Stomach smooth muscle (tissue), 2 donors: ENCODE measurements at regions not wholly inside any gene's neighbourhood (a gene's known extent, or its start where the extent isn't known, plus 50 kb on each side); places are given as distances from the start of the nearest gene placed in this dataset.

ENCODE experiments used
- H3K27ac ChIP-seq: one replicate; pipeline ENCODE4 v1.7.0; 2013; ENCODE audit warnings: mild to moderate bottlenecking, low read length, inconsistent platforms
- H3K27me3 ChIP-seq, 2 donors: one replicate each; pipeline ENCODE4 v1.7.0; 2013; ENCODE audit warnings: low read length in 2 of 2; ENCODE audit not compliant: insufficient read depth in 2 of 2, control insufficient read depth in 1 of 2
- H3K36me3 ChIP-seq, 2 donors: one replicate each; pipeline ENCODE4 v1.7.0; 2013; ENCODE audit warnings: low read length in 2 of 2; ENCODE audit not compliant: control insufficient read depth in 2 of 2, insufficient read depth in 2 of 2
- H3K4me1 ChIP-seq: one replicate; pipeline ENCODE4 v1.7.0; 2013; ENCODE audit warnings: low read length; ENCODE audit not compliant: control insufficient read depth, insufficient read depth
- H3K4me3 ChIP-seq, 2 donors: one replicate each; pipeline ENCODE4 v1.7.0; 2013; ENCODE audit warnings: low read length in 2 of 2
- H3K9ac ChIP-seq, 2 donors: one replicate each; pipeline ENCODE4 v1.7.0; 2013; ENCODE audit warnings: low read length in 2 of 2, mild to moderate bottlenecking in 1 of 2
- H3K9me3 ChIP-seq, 2 donors: one replicate each; pipeline ENCODE4 v1.7.0; 2013; ENCODE audit warnings: low read length in 2 of 2; ENCODE audit not compliant: control insufficient read depth in 2 of 2
- donor health status: healthy.
- donor health status: Pancreatic carcinoma.

DNA sequence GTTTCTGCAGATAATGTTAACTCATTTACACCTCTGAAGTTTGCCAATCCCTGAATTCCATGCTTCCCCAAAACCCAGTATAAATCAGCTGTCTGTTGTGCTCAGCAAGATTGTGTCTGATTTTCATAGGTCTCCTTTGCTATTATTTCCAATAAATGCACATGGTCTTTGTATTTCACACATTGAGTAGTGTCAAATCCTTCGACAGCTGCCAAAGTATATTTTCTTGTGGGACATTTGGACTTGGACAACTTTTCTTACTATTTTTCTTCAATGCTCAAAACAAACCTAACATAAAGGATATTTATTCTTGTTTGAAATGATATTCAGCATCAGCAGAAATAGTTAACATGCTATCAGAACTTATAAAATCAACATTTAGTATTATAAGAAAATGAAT, 406.1 kb upstream of the OR4E1 start:
- Histone ChIP-seq H3K4me3 (no peak overlapping the region), H3K27ac (no peak overlapping the region), H3K9me3 (no peaks in the 10 kb centered on the region), H3K36me3 (no peaks in the 10 kb centered on the region), H3K4me1 (no peaks in the 10 kb centered on the region), H3K9ac (no peak overlapping the region), H3K27me3 (no peaks in the 10 kb centered on the region)

DNA sequence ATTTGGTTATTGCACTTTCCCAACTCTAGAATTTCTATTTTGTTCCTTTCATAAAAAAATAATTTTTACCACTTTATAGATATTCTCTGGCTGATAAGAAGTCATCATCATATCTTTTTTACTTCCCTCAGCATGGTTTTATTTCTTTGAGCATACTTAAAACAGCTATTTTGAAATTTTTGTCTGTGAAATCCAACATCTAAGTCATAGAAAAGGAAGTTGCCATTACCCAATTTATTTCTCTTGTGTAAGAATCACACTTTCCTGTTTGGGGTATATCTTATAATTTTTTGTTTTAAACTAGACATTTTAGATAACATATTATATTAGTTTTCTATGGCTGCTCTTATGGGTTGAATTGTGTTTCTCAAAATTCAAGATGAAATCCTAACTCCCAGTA, 400.2 kb upstream of the OR4E1 start:
- no peak overlapping the region for H3K4me3 ChIP-seq

DNA sequence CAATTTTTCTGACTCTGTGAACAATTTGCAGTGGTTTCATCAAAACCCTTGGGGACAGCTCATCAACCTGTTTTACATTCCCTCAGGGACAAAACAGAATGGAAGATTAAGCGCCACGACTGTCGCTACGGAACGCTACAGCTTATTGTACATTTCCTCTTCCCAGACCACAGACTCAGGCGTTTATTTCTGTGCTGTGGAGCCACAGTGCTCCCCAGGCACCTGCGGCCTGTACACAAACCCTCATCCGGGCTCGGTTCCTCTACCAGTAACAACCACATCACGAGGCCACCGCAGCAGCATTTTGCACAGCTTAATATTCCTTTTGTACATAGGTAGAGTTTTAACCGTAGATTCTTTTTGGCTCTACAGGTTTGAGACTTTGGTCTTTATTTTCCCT, 397.4 kb upstream of the OR4E1 start:
- Histone ChIP-seq H3K27ac (no peak overlapping the region), H3K27me3 (no peaks in the 10 kb centered on the region), H3K36me3 (no peaks in the 10 kb centered on the region), H3K4me1 (no peaks in the 10 kb centered on the region), H3K4me3 (no peak overlapping the region), H3K9ac (no peak overlapping the region), H3K9me3 (no peaks in the 10 kb centered on the region)

More for the DNA sequence above, 400.2 kb upstream of the OR4E1 start:
- Histone ChIP-seq H3K4me1 (no peaks in the 10 kb centered on the region), H3K27me3 (no peaks in the 10 kb centered on the region), H3K36me3 (no peaks in the 10 kb centered on the region), H3K27ac (no peak overlapping the region), H3K9ac (no peak overlapping the region), H3K9me3 (no peaks in the 10 kb centered on the region)

DNA sequence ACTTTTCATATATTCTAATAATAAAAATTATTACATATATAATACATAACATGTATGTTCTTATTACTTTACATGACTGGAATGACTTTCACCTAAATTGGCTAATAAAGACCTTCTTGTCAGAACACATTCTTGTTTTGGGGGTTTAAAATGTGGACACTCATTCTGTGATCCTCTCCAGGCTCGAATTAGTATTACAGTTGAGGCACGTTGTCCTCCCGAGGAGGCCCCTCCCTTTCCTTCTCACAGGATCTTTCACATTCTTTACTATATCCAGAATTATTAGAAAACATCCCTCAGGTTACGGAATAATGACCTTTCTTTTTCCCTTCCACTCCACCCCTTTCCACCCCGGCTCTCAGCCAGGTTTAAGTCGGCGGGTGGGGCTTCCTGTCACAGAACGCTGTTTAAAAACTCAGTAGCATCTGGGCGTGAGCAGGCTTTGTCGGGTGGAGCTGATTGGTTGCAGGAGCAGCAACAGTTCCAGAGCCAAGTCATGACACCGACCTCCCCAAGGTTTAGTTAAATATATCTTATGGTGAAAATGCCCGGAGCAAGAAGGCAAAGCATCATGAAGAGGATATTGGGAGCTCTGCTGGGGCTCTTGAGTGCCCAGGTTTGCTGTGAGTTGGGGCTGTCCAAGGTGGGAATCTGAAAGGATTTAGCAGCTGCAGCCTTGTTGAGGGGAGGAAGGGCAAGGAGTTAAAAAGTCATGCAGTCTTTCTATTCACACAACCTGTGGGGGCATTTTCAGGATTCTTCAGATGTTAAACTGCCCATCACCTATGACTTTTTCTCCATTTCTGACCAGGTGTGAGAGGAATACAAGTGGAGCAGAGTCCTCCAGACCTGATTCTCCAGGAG, 396.7 kb upstream of the OR4E1 start:
- Histone ChIP-seq H3K36me3 (no peaks in the 10 kb centered on the region), H3K4me1 (no peaks in the 10 kb centered on the region), H3K27ac (no peak overlapping the region), H3K9me3 (no peaks in the 10 kb centered on the region), H3K4me3 (peak overlapping the region; percentile 7 to 40), H3K9ac (no peak overlapping the region), H3K27me3 (no peaks in the 10 kb centered on the region)

DNA sequence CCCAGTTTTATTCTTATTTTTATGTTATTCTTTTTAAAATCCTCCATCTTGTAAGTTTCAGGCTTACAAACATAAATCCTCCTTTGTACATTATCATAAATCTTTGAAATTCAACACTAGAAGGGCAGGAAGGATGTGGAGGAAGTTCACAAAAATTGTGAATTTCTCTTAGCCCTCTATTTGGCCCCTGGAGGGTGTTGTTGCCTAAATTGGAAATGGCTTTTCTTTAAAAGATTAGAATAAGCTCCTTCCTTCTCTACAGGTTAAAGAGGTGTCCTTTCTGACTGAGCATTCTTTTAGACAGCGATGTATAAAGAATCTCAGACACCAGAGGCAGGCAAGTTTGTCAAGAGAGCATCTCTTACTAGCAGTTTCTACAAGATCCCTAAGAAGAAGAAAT, 391.7 kb upstream of the OR4E1 start:
- Histone ChIP-seq H3K27ac (no peak overlapping the region), H3K4me3 (no peak overlapping the region), H3K9me3 (no peaks in the 10 kb centered on the region), H3K27me3 (no peaks in the 10 kb centered on the region), H3K4me1 (no peaks in the 10 kb centered on the region), H3K9ac (no peak overlapping the region), H3K36me3 (no peaks in the 10 kb centered on the region)

DNA sequence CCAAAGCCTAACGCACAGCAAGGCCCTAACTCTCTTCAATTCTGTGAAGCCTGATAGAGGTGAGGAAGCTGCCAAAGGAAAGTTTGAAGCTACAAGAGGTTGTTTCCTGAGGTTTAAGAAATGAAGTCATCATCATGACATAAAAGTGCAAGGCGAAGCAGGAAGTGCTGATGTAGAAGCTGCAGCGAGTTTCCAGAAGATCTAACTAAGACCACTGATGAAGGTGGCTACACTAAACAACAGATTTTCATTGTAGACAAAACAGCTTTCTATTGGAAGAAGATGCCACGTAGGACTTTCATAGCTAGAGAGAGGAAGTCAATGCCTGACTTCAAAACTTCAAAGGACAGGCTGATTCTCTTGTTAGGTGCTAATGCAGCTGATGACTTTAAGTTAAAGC, 385.6 kb upstream of the OR4E1 start:
- H3K4me3 ChIP-seq: no peak overlapping the region
- no peaks in the 10 kb centered on the region for H3K9me3 ChIP-seq
- H3K9ac ChIP-seq: no peak overlapping the region
- H3K36me3 ChIP-seq: no peaks in the 10 kb centered on the region
- no peaks in the 10 kb centered on the region for H3K27me3 ChIP-seq
- no peak overlapping the region for H3K27ac ChIP-seq
- no peaks in the 10 kb centered on the region for H3K4me1 ChIP-seq

DNA sequence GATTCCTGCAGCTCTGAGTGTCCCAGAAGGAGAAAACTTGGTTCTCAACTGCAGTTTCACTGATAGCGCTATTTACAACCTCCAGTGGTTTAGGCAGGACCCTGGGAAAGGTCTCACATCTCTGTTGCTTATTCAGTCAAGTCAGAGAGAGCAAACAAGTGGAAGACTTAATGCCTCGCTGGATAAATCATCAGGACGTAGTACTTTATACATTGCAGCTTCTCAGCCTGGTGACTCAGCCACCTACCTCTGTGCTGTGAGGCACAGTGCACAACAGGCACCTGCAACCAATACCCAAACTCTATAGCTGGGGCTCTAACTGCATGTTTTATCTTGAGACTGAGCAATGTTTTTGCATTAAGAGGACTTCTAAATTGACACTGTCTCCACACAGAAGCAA, 379.2 kb upstream of the OR4E1 start:
- Histone ChIP-seq H3K9ac (no peak overlapping the region), H3K9me3 (no peaks in the 10 kb centered on the region)

DNA sequence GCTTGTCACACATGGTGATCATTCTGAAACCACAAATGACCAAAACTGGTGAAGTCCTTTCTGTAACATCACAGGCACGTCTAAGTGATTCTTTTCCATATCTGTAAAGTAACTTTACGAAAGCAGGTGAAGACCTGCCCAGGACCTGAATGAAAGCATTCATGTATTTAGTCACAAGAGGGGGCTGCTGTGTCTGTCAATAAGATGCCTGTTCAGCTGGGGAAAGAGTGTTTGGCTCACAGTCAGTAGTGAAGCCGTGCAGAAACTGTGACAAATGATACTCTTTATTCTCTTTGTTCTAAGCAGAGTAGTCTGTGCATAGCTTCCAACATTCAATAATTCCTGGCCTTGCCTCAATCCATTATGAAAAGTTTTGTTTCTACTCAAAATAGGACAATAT, 373.5 kb upstream of the OR4E1 start:
- Histone ChIP-seq H3K9ac (no peak overlapping the region), H3K4me3 (no peak overlapping the region), H3K9me3 (no peaks in the 10 kb centered on the region), H3K27ac (no peak overlapping the region), H3K4me1 (no peaks in the 10 kb centered on the region), H3K27me3 (no peaks in the 10 kb centered on the region), H3K36me3 (no peaks in the 10 kb centered on the region)

More for the DNA sequence above, 379.2 kb upstream of the OR4E1 start:
- no peaks in the 10 kb centered on the region for H3K27me3 ChIP-seq
- H3K27ac ChIP-seq: no peak overlapping the region
- no peak overlapping the region for H3K4me3 ChIP-seq
- H3K4me1 ChIP-seq: no peaks in the 10 kb centered on the region
- no peaks in the 10 kb centered on the region for H3K36me3 ChIP-seq

DNA sequence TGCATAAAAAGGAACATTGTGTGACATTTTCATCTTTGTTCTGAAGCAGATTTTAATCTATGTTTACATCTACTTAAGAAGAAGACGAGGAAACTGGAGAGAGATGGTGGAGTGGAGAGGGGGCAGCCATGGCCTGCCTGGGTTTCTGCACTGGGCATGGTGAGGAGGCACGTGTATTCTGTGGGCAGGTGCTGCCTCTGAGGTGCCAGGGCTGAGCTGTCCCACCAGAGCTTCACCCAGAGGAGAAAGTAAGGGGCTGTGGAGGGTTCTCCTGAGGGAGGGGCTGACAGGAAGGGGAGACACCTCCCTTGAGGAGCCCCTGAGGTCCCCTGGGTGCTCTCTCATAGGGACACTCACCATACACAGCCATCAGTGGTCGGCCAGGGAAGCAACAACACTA, 372.4 kb upstream of the OR4E1 start:
- Histone ChIP-seq H3K9ac (no peak overlapping the region), H3K27me3 (no peaks in the 10 kb centered on the region), H3K9me3 (no peaks in the 10 kb centered on the region), H3K27ac (no peak overlapping the region), H3K4me3 (no peak overlapping the region), H3K36me3 (no peaks in the 10 kb centered on the region), H3K4me1 (no peaks in the 10 kb centered on the region)

DNA sequence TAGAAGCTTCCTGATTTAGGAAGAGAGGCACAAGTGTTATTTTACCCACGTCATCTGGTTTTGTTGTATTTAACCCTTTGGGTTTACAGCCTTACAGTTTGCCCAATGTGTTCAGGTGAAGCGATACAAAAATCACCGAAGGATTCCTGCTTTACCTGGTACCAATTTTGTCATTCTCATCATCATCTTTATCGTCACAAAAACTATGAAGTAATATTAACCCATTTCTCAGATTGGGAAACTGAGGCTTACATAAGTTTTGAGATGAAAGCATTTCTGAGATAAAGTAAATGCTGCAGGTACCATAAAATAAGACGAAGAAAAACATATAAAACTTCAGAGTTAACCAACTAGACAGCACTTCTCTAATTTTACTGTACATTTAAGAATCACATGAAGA, 370.6 kb upstream of the OR4E1 start:
- Histone ChIP-seq H3K4me1 (no peaks in the 10 kb centered on the region), H3K36me3 (no peaks in the 10 kb centered on the region), H3K9ac (no peak overlapping the region), H3K27ac (no peak overlapping the region), H3K4me3 (no peak overlapping the region), H3K27me3 (no peaks in the 10 kb centered on the region), H3K9me3 (no peaks in the 10 kb centered on the region)

DNA sequence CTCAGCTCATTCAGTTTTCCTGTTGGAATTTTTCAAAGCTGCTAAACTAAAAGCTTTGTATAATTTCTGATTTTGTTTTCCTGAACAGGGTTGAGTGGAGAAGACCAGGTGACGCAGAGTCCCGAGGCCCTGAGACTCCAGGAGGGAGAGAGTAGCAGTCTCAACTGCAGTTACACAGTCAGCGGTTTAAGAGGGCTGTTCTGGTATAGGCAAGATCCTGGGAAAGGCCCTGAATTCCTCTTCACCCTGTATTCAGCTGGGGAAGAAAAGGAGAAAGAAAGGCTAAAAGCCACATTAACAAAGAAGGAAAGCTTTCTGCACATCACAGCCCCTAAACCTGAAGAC, 367.1 kb upstream of the OR4E1 start:
- Histone ChIP-seq H3K4me1 (no peaks in the 10 kb centered on the region), H3K27ac (no peak overlapping the region), H3K36me3 (no peaks in the 10 kb centered on the region), H3K9ac (no peak overlapping the region), H3K4me3 (no peak overlapping the region), H3K9me3 (no peaks in the 10 kb centered on the region), H3K27me3 (no peaks in the 10 kb centered on the region)
